ENCODE measurements at regions not wholly inside any gene's neighbourhood (a gene's known extent, or its start where the extent isn't known, plus 50 kb on each side); places are given as distances from the start of the nearest gene placed in this dataset.
A peak's percentile ranks its signal among the peaks of the same experiment; 100 is the strongest.

DNA sequence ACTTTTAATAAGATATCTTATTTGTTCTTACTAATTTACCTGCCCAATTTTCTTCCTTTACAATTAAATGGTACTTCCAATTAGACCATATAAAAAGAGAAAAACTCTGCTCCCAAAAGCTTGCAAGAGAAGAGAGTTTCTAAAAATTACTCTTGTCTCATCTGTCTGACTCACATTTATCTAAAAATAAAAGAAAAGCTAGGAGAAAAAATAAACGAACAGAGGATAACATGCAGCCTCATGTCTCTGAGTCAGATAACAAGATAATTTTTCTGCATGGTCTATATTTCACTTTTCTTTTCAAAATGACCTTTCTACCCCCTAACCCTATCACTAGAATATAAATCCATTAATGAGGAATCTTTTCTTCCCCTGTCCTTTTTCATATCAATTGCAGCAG lies 127.2 kb upstream of the TCF21 start:
- TF ChIP-seq, protein P1, sequence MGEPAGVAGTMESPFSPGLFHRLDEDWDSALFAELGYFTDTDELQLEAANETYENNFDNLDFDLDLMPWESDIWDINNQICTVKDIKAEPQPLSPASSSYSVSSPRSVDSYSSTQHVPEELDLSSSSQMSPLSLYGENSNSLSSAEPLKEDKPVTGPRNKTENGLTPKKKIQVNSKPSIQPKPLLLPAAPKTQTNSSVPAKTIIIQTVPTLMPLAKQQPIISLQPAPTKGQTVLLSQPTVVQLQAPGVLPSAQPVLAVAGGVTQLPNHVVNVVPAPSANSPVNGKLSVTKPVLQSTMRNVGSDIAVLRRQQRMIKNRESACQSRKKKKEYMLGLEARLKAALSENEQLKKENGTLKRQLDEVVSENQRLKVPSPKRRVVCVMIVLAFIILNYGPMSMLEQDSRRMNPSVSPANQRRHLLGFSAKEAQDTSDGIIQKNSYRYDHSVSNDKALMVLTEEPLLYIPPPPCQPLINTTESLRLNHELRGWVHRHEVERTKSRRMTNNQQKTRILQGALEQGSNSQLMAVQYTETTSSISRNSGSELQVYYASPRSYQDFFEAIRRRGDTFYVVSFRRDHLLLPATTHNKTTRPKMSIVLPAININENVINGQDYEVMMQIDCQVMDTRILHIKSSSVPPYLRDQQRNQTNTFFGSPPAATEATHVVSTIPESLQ (CRISPR knock-in tag; IDR thresholded peaks at IDR 0.05): no peak
- TF ChIP-seq, protein P2, sequence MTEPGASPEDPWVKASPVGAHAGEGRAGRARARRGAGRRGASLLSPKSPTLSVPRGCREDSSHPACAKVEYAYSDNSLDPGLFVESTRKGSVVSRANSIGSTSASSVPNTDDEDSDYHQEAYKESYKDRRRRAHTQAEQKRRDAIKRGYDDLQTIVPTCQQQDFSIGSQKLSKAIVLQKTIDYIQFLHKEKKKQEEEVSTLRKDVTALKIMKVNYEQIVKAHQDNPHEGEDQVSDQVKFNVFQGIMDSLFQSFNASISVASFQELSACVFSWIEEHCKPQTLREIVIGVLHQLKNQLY (CRISPR knock-in tag; IDR thresholded peaks at IDR 0.05): no peak
- TF ChIP-seq KAT7 (CRISPR knock-in tag; IDR thresholded peaks at IDR 0.05; ENCODE audit: borderline replicate concordance) (no peak), GABPB1 (CRISPR knock-in tag; IDR thresholded peaks at IDR 0.05) (no peak), ZNF317 (CRISPR knock-in tag; IDR thresholded peaks at IDR 0.05; ENCODE audit: borderline replicate concordance, low read depth) (no peak), TEAD1 (CRISPR knock-in tag; IDR thresholded peaks at IDR 0.05) (no peak), ELF4 (CRISPR knock-in tag; IDR thresholded peaks at IDR 0.05; ENCODE audit: low read depth) (no peak), ZNF671 (CRISPR knock-in tag; IDR thresholded peaks at IDR 0.05) (no peak), HMGA2 (CRISPR knock-in tag; IDR thresholded peaks at IDR 0.05) (no peak), GRHL2 (CRISPR knock-in tag; IDR thresholded peaks at IDR 0.05; ENCODE audit: insufficient replicate concordance, severe bottlenecking) (no peak)
- TF ChIP-seq, protein P3, sequence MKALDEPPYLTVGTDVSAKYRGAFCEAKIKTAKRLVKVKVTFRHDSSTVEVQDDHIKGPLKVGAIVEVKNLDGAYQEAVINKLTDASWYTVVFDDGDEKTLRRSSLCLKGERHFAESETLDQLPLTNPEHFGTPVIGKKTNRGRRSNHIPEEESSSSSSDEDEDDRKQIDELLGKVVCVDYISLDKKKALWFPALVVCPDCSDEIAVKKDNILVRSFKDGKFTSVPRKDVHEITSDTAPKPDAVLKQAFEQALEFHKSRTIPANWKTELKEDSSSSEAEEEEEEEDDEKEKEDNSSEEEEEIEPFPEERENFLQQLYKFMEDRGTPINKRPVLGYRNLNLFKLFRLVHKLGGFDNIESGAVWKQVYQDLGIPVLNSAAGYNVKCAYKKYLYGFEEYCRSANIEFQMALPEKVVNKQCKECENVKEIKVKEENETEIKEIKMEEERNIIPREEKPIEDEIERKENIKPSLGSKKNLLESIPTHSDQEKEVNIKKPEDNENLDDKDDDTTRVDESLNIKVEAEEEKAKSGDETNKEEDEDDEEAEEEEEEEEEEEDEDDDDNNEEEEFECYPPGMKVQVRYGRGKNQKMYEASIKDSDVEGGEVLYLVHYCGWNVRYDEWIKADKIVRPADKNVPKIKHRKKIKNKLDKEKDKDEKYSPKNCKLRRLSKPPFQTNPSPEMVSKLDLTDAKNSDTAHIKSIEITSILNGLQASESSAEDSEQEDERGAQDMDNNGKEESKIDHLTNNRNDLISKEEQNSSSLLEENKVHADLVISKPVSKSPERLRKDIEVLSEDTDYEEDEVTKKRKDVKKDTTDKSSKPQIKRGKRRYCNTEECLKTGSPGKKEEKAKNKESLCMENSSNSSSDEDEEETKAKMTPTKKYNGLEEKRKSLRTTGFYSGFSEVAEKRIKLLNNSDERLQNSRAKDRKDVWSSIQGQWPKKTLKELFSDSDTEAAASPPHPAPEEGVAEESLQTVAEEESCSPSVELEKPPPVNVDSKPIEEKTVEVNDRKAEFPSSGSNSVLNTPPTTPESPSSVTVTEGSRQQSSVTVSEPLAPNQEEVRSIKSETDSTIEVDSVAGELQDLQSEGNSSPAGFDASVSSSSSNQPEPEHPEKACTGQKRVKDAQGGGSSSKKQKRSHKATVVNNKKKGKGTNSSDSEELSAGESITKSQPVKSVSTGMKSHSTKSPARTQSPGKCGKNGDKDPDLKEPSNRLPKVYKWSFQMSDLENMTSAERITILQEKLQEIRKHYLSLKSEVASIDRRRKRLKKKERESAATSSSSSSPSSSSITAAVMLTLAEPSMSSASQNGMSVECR (CRISPR knock-in tag; IDR thresholded peaks at IDR 0.05; ENCODE audit: borderline replicate concordance): no peak
- TF ChIP-seq, protein P4, sequence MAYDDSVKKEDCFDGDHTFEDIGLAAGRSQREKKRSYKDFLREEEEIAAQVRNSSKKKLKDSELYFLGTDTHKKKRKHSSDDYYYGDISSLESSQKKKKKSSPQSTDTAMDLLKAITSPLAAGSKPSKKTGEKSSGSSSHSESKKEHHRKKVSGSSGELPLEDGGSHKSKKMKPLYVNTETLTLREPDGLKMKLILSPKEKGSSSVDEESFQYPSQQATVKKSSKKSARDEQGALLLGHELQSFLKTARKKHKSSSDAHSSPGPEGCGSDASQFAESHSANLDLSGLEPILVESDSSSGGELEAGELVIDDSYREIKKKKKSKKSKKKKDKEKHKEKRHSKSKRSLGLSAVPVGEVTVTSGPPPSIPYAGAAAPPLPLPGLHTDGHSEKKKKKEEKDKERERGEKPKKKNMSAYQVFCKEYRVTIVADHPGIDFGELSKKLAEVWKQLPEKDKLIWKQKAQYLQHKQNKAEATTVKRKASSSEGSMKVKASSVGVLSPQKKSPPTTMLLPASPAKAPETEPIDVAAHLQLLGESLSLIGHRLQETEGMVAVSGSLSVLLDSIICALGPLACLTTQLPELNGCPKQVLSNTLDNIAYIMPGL (CRISPR knock-in tag; IDR thresholded peaks at IDR 0.05): no peak
- H3K4me1 Mint-ChIP-seq: peaks cover 11% of the 10 kb centered on the region
- POLR2A ChIA-PET: no interaction called here
- DNase-seq (ENCODE audit: low spot score): no peak
- no peaks in the 10 kb centered on the region for H3K9me3 Mint-ChIP-seq
- CTCF ChIA-PET: interaction anchor here (0.7 to 1.0 kb wide), 2 partner anchors 76 to 155 kb away, joined by 3 read pairs; no protein-coding TSS in a partner anchor
- ATAC-seq: no peak
- no peaks in the 10 kb centered on the region for H3K36me3 Mint-ChIP-seq
- H3K27ac Mint-ChIP-seq: no peak overlapping the region
- no peak overlapping the region for H3K4me3 Mint-ChIP-seq
- H3K27me3 Mint-ChIP-seq (ENCODE audit: low read depth): no peaks in the 10 kb centered on the region

DNA sequence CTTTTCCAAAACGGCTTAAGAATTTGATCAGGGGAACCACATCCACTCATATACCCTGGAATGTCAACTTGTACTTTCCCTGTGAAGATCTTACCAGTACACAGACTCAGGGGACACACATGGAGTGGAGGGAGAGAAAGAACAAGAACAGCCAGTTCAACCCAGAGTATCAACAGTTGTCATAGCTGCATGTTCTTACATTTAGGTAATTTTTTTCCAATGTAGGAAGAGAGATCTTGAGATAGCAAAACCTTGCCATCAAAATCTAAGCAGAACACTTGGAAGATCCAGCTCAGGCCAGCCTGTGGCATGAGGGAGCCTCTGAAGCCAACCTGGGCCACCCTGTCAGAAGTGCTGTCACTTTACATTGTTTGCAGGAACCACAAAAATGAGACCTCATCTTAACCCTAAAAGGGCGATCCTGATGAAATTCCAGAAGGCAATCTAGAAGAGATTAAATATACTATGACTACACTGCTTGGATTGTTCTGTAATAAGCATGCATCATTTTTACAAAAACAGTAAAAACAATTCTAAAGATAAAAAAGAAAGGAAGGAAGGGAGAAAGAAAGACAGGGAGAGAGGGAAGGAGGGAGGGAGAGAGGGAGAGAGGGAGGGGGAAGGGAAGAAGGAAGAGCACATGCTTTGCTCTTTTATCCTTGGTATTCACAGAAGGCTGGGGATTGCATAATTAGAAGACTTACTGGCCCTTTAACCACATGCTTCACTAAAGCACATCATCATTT lies 124.7 kb upstream of the TCF21 start:
- H3K27me3 Mint-ChIP-seq (ENCODE audit: low read depth): no peaks in the 10 kb centered on the region
- ChIA-PET POLR2A (no interaction called here), CTCF (interaction anchor here (1.3 kb wide), 1 partner anchor 195 kb away, joined by 3 read pairs; no protein-coding TSS in a partner anchor)
- H3K9me3 Mint-ChIP-seq: no peaks in the 10 kb centered on the region
- H3K4me1 Mint-ChIP-seq: peaks cover 11% of the 10 kb centered on the region
- ATAC-seq (peak; percentile 47; the same call in 1 of the 2 replicates), DNase-seq (ENCODE audit: low spot score) (no peak)
- no peak overlapping the region for H3K27ac Mint-ChIP-seq
- no peaks in the 10 kb centered on the region for H3K36me3 Mint-ChIP-seq
- no peak overlapping the region for H3K4me3 Mint-ChIP-seq
- TF ChIP-seq CBFB (CRISPR knock-in tag; IDR thresholded peaks at IDR 0.05; ENCODE audit: low read depth) (no peak), ETV6 (CRISPR knock-in tag; IDR thresholded peaks at IDR 0.05) (no peak), NFATC4 (CRISPR knock-in tag; IDR thresholded peaks at IDR 0.05) (no peak), GABPB1 (CRISPR knock-in tag; IDR thresholded peaks at IDR 0.05) (no peak), CREB1 (CRISPR knock-in tag; IDR thresholded peaks at IDR 0.05) (no peak), NR3C1 (CRISPR knock-in tag; conservative IDR thresholded peaks at IDR 0.05; ENCODE audit: low read depth) (no peak), TEAD1 (CRISPR knock-in tag; IDR thresholded peaks at IDR 0.05) (no peak)
- TF ChIP-seq, protein P5, sequence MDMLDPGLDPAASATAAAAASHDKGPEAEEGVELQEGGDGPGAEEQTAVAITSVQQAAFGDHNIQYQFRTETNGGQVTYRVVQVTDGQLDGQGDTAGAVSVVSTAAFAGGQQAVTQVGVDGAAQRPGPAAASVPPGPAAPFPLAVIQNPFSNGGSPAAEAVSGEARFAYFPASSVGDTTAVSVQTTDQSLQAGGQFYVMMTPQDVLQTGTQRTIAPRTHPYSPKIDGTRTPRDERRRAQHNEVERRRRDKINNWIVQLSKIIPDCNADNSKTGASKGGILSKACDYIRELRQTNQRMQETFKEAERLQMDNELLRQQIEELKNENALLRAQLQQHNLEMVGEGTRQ (CRISPR knock-in tag; IDR thresholded peaks at IDR 0.05): no peak
- TF ChIP-seq, protein P6, sequence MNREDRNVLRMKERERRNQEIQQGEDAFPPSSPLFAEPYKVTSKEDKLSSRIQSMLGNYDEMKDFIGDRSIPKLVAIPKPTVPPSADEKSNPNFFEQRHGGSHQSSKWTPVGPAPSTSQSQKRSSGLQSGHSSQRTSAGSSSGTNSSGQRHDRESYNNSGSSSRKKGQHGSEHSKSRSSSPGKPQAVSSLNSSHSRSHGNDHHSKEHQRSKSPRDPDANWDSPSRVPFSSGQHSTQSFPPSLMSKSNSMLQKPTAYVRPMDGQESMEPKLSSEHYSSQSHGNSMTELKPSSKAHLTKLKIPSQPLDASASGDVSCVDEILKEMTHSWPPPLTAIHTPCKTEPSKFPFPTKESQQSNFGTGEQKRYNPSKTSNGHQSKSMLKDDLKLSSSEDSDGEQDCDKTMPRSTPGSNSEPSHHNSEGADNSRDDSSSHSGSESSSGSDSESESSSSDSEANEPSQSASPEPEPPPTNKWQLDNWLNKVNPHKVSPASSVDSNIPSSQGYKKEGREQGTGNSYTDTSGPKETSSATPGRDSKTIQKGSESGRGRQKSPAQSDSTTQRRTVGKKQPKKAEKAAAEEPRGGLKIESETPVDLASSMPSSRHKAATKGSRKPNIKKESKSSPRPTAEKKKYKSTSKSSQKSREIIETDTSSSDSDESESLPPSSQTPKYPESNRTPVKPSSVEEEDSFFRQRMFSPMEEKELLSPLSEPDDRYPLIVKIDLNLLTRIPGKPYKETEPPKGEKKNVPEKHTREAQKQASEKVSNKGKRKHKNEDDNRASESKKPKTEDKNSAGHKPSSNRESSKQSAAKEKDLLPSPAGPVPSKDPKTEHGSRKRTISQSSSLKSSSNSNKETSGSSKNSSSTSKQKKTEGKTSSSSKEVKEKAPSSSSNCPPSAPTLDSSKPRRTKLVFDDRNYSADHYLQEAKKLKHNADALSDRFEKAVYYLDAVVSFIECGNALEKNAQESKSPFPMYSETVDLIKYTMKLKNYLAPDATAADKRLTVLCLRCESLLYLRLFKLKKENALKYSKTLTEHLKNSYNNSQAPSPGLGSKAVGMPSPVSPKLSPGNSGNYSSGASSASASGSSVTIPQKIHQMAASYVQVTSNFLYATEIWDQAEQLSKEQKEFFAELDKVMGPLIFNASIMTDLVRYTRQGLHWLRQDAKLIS (CRISPR knock-in tag; IDR thresholded peaks at IDR 0.05; ENCODE audit: borderline replicate concordance): no peak
